ENCODE measurements at regions not wholly inside any gene's neighbourhood (a gene's known extent, or its start where the extent isn't known, plus 50 kb on each side); places are given as distances from the start of the nearest gene placed in this dataset.

- POLR2A ChIA-PET = no interaction called here
- intact Hi-C loops (cut with micrococcal nuclease; ENCODE audit: unreplicated experiment) (no loop called here), in situ Hi-C loops (cut with HindIII; ENCODE audit: low pct_unique_long_range_greater_than_20kb, low sequenced_read_pairs) (no loop called here)
- DNase-seq (ENCODE audit: low read depth, low spot score) (no peak), ATAC-seq (no peak)
- Histone ChIP-seq H3K9me3 (ENCODE audit: control insufficient read depth, insufficient read depth, low read depth, low read length) (no peaks in the 10 kb centered on the region), H3K4me3 (ENCODE audit: low read depth in 2 of 2, low read length in 2 of 2) (no peak overlapping the region), H3K4me1 (ENCODE audit: control insufficient read depth, insufficient read depth, low read length) (no peaks in the 10 kb centered on the region), H3K27ac (ENCODE audit: low read length) (no peak overlapping the region), H3K36me3 (ENCODE audit: control insufficient read depth, insufficient read depth, low read length) (no peaks in the 10 kb centered on the region), H3K27me3 (ENCODE audit: control insufficient read depth, insufficient read depth, low read length) (peaks cover 28% of the 10 kb centered on the region)
- CTCF ChIA-PET = interaction anchor here (0.7 kb wide), 1 partner anchor 132 kb away, joined by 3 read pairs; no protein-coding TSS in a partner anchor
- TF ChIP-seq CTCF (IDR thresholded peaks at IDR 0.05) = no peak
- no peak for TF ChIP-seq TCF7L2 (IDR thresholded peaks at IDR 0.05; ENCODE audit: low read depth, low read length)
- no peak for TF ChIP-seq POLR2AphosphoS5 (IDR thresholded peaks at IDR 0.05; ENCODE audit: low read depth, low read length)
- no peak for TF ChIP-seq SIN3A (IDR thresholded peaks at IDR 0.05; ENCODE audit: borderline replicate concordance, insufficient read depth, low read depth, low read length)
- no peak for TF ChIP-seq REST (IDR thresholded peaks at IDR 0.05; ENCODE audit: insufficient read depth in 1 of 2, low read depth in 2 of 2, low read length in 1 of 2)
- no TSS peak for BruUV-seq (replicated peaks)
Observed at GRCh38 chr9:36764364-36765076, 191.8 kb downstream of the MELK start.

- in situ Hi-C loops (cut with HindIII; ENCODE audit: low pct_unique_long_range_greater_than_20kb, low sequenced_read_pairs) = no loop called here
- no peak overlapping the region for H3K27ac ChIP-seq (ENCODE audit: low read length)
- H3K4me3 ChIP-seq (ENCODE audit: low read depth in 2 of 2, low read length in 2 of 2) = no peak overlapping the region
- H3K9me3 ChIP-seq (ENCODE audit: control insufficient read depth, insufficient read depth, low read depth, low read length) = no peaks in the 10 kb centered on the region
- ChIA-PET CTCF (interaction anchor here (0.7 kb wide), 1 partner anchor 132 kb away, joined by 3 read pairs; no protein-coding TSS in a partner anchor), POLR2A (no interaction called here)
- no peak for TF ChIP-seq POLR2AphosphoS5 (IDR thresholded peaks at IDR 0.05; ENCODE audit: low read depth, low read length)
- no peak for TF ChIP-seq REST (IDR thresholded peaks at IDR 0.05; ENCODE audit: insufficient read depth in 1 of 2, low read depth in 2 of 2, low read length in 1 of 2)
- TF ChIP-seq SIN3A (IDR thresholded peaks at IDR 0.05; ENCODE audit: borderline replicate concordance, insufficient read depth, low read depth, low read length) = no peak
- no peak for TF ChIP-seq TCF7L2 (IDR thresholded peaks at IDR 0.05; ENCODE audit: low read depth, low read length)
- no peak for TF ChIP-seq CTCF (IDR thresholded peaks at IDR 0.05)
- intact Hi-C loops (cut with micrococcal nuclease; ENCODE audit: unreplicated experiment) = no loop called here
- DNase-seq (ENCODE audit: low read depth, low spot score) (no peak), ATAC-seq (peak; percentile 7; the same call in 1 of the 2 replicates)
- no peaks in the 10 kb centered on the region for H3K36me3 ChIP-seq (ENCODE audit: control insufficient read depth, insufficient read depth, low read length)
- peaks cover 28% of the 10 kb centered on the region for H3K27me3 ChIP-seq (ENCODE audit: control insufficient read depth, insufficient read depth, low read length)
- no peaks in the 10 kb centered on the region for H3K4me1 ChIP-seq (ENCODE audit: control insufficient read depth, insufficient read depth, low read length)
- no TSS peak for BruUV-seq (replicated peaks)
Observed at GRCh38 chr9:36765077-36765390, 192.3 kb downstream of the MELK start.
